ENCODE measurements at regions not wholly inside any gene's neighbourhood (a gene's known extent, or its start where the extent isn't known, plus 50 kb on each side); places are given as distances from the start of the nearest gene placed in this dataset.

DNA sequence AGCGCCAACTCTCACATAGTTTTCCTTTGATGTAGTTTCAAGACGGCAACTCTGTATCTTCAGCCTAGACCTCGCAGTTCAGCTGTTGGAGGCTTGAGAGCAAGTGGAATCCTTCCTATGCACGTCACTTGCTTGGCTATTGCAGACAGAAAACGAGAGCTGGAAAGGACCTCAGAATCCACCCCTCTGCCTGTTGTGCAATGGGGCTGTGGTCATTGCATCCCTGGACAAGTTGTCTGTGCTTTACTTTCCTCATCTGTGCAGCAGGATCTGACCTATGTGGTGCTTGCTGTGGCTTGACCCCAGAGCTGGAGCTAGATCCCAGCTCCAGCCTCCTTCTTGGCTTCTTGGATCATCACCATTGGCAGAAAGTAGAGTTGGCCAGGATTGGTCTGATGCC lies 50.0 kb upstream of the IGSF21 start:
- TF ChIP-seq, protein P1, sequence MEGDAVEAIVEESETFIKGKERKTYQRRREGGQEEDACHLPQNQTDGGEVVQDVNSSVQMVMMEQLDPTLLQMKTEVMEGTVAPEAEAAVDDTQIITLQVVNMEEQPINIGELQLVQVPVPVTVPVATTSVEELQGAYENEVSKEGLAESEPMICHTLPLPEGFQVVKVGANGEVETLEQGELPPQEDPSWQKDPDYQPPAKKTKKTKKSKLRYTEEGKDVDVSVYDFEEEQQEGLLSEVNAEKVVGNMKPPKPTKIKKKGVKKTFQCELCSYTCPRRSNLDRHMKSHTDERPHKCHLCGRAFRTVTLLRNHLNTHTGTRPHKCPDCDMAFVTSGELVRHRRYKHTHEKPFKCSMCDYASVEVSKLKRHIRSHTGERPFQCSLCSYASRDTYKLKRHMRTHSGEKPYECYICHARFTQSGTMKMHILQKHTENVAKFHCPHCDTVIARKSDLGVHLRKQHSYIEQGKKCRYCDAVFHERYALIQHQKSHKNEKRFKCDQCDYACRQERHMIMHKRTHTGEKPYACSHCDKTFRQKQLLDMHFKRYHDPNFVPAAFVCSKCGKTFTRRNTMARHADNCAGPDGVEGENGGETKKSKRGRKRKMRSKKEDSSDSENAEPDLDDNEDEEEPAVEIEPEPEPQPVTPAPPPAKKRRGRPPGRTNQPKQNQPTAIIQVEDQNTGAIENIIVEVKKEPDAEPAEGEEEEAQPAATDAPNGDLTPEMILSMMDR (IDR thresholded peaks at IDR 0.05), result no peak
- no peak for DNase-seq (ENCODE audit: low spot score)
- H3K4me3 ChIP-seq, result no peak overlapping the region
- H3K27ac ChIP-seq, result no peak overlapping the region
